ENCODE measurements at regions not wholly inside any gene's neighbourhood (a gene's known extent, or its start where the extent isn't known, plus 50 kb on each side); places are given as distances from the start of the nearest gene placed in this dataset.

DNA sequence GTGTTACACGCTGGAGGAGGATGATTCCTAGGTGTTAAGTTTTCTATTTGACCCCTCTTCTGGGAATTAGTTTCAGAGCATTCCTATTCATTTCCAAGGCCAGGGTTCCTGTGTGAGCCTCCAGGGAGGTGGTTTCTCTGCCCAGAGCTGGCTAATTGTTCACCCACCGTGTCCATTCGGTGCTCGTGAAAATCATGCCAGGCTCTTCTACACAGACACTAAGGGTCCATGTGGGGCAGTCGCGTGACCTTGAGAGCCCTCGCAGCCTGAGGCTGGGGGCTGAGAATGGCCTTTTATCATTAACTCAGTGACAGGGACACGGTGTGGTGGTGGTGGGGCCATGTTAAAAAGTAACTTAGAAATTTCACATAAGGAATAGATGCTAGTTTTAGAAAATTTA lies 83.7 kb downstream of the EMX2 start:
- TF ChIP-seq POLR2AphosphoS5 (IDR thresholded peaks at IDR 0.05; ENCODE audit: borderline replicate concordance, low read depth, low read length): no peak
- no peak for TF ChIP-seq EZH2 (IDR thresholded peaks at IDR 0.05)
